Body of pancreas (tissue), 4 donors: ENCODE measurements at regions not wholly inside any gene's neighbourhood (a gene's known extent, or its start where the extent isn't known, plus 50 kb on each side); places are given as distances from the start of the nearest gene placed in this dataset.
A peak's percentile ranks its signal among the peaks of the same experiment; 100 is the strongest.

Experiments
- ATAC-seq: fragments of 150-250 bp; one replicate; pipeline ENCODE4 v1.9.1; 2016
- DNase-seq, 4 donors: peaks; one replicate each; pipeline ENCODE4 v3.0.0-alpha.2; 2019
- H3K27ac ChIP-seq, 4 donors: fragments of 200-600 bp; sonication (generic); 1 replicate in 3 of 4; 2 replicates in 1 of 4; pipeline versions ENCODE4 v1.5.1 to v1.6.1; 2016 to 2019; ENCODE audit warnings: mild to moderate bottlenecking in 1 of 4, mixed read lengths in 1 of 4, moderate library complexity in 1 of 4
- H3K27me3 ChIP-seq, 2 donors: fragments of 200-600 bp; sonication (generic); one replicate each; pipeline ENCODE4 v1.6.0; 2016; ENCODE audit warnings: mild to moderate bottlenecking in 1 of 2
- H3K36me3 ChIP-seq, 2 donors: fragments of 200-600 bp; sonication (generic); replicated peaks in 1 of 2; 2 replicates each; pipeline ENCODE4 v1.5.1; 2016; ENCODE audit warnings: low read depth in 2 of 2; ENCODE audit not compliant: insufficient read depth in 1 of 2
- H3K4me1 ChIP-seq: fragments of 200-600 bp; sonication (generic); one replicate; pipeline ENCODE4 v1.6.0; 2016
- H3K4me3 ChIP-seq, 2 donors: fragments of 200-600 bp; sonication (generic); 1 replicate in 1 of 2; 2 replicates in 1 of 2; pipeline ENCODE4 v1.5.1; 2016 to 2019
- H3K9me3 ChIP-seq, 3 donors: fragments of 200-600 bp; sonication (generic); 1 replicate in 2 of 3; 2 replicates in 1 of 3; pipeline ENCODE4 v1.5.1; 2016
- CTCF ChIP-seq, 7 experiments: fragments of 450-650 bp in 4 of 7; fragments of 200-600 bp in 3 of 7; sonication (generic) in 3 of 7; IDR thresholded peaks; one replicate each; pipeline ENCODE4 v1.5.1; 2016 to 2019; ENCODE audit warnings: antibody characterized with exemption in 7 of 7
- POLR2A ChIP-seq, 3 donors: fragments of 450-650 bp; IDR thresholded peaks; one replicate each; pipeline ENCODE4 v1.6.1; 2016; ENCODE audit warnings: antibody characterized with exemption in 3 of 3, mild to moderate bottlenecking in 2 of 3
- WGBS, 2 donors: methylation state at CpG; one replicate each; pipeline ENCODE4 v1.1.5; 2017; 5-methylcytosine and 5-hydroxymethylcytosine counted together
- intact Hi-C: fragments of 100-400 bp; cut with DNase I; formaldehyde crosslinking; loops from one replicate; pipeline ENCODE4 v1.15.1; 2023

DNA sequence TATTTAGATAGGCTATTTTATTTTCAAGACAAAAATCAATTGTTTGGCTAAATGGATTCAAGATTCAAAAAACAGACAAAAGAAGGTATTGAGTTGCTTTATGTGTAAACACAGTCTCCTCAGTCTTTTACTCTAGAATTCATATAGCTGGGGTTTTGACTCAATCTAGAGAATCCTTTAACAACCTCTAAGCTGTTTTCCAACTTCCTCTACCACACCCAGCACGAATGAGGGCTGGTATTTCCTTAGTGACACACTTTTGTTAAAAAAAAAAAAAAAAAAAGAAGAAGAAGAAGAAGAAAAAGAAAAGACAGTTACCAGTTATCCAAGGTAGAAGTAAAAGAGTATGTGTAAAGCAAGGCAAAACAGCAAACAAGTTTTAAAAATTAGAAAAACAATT lies 732.8 kb upstream of the GOLIM4 start:
- Histone ChIP-seq H3K9me3 (no peaks in the 10 kb centered on the region), H3K27ac (no peak overlapping the region), H3K27me3 (no peaks in the 10 kb centered on the region), H3K4me1 (no peaks in the 10 kb centered on the region), H3K4me3 (no peak overlapping the region), H3K36me3 (no peaks in the 10 kb centered on the region)
- no peak for ATAC-seq
- TF ChIP-seq POLR2A (IDR thresholded peaks at IDR 0.05) (no peak), CTCF (IDR thresholded peaks at IDR 0.05) (no peak)
- intact Hi-C loops = no loop called here
- 54 to 67% methylated on average over 1 of the region's 1 CpG for WGBS, 2 donors
- no peak for DNase-seq

GRCh38 chr3:168828014-168828413 lies 732.3 kb upstream of the GOLIM4 start:
- Histone ChIP-seq H3K27ac (no peak overlapping the region), H3K27me3 (no peaks in the 10 kb centered on the region), H3K4me1 (no peaks in the 10 kb centered on the region), H3K36me3 (no peaks in the 10 kb centered on the region), H3K4me3 (no peak overlapping the region), H3K9me3 (no peaks in the 10 kb centered on the region)
- ATAC-seq (no peak), DNase-seq (no peak)
- intact Hi-C loops = no loop called here
- no peak for TF ChIP-seq POLR2A (IDR thresholded peaks at IDR 0.05)
- TF ChIP-seq CTCF (IDR thresholded peaks at IDR 0.05) = no peak
- 22% methylated on average over 4 of the region's 4 CpGs for WGBS, 2 donors

DNA sequence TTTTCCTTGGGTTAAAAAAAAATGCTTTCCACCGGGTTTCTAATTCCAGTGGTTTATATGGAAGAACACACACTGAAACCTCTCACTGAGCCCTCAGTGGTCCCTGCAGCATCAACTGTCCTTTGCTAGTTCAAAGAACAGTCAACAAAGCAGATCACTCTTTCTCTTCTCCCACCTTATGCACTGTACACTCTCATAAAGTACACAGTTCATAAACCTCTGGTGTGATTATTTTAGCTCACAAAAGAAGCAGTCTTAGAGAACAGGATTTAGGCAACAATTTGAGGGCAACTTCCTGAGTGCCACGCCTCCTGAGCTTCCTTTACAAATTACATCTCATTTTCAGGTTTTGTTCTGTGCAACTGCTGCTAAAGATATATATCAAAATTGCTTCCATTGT lies 728.4 kb upstream of the GOLIM4 start:
- WGBS, 2 donors = 73 to 84% methylated on average over 2 of the region's 2 CpGs
- ATAC-seq = no peak
- Histone ChIP-seq H3K4me3 (no peak overlapping the region), H3K4me1 (no peaks in the 10 kb centered on the region), H3K27me3 (no peaks in the 10 kb centered on the region), H3K9me3 (no peaks in the 10 kb centered on the region), H3K27ac (no peak overlapping the region), H3K36me3 (no peaks in the 10 kb centered on the region)
- no peak for DNase-seq
- intact Hi-C loops = no loop called here
- no peak for TF ChIP-seq CTCF (IDR thresholded peaks at IDR 0.05)
- no peak for TF ChIP-seq POLR2A (IDR thresholded peaks at IDR 0.05)

- Histone ChIP-seq H3K36me3 (no peaks in the 10 kb centered on the region), H3K4me1 (no peaks in the 10 kb centered on the region), H3K27me3 (no peaks in the 10 kb centered on the region), H3K4me3 (no peak overlapping the region), H3K9me3 (no peaks in the 10 kb centered on the region), H3K27ac (no peak overlapping the region)
- DNase-seq (no peak), ATAC-seq (no peak)
- 82 to 84% methylated on average over 5 of the region's 5 CpGs for WGBS, 2 donors
- TF ChIP-seq CTCF (IDR thresholded peaks at IDR 0.05) (no peak), POLR2A (IDR thresholded peaks at IDR 0.05) (no peak)
- intact Hi-C loops = no loop called here
Observed at GRCh38 chr3:168823466-168823865, 727.7 kb upstream of the GOLIM4 start.

GRCh38 chr3:168820810-168821415 lies 725.2 kb upstream of the GOLIM4 start:
- no peak overlapping the region for H3K27ac ChIP-seq
- TF ChIP-seq POLR2A (IDR thresholded peaks at IDR 0.05) (no peak), CTCF (IDR thresholded peaks at IDR 0.05) (no peak)
- no peaks in the 10 kb centered on the region for H3K9me3 ChIP-seq
- H3K4me1 ChIP-seq = no peaks in the 10 kb centered on the region
- intact Hi-C loops = no loop called here
- H3K36me3 ChIP-seq = no peaks in the 10 kb centered on the region
- peak in 1 of 4 donors; percentile 13 for DNase-seq
- ATAC-seq = peak; percentile 56
- no peak overlapping the region for H3K4me3 ChIP-seq
- H3K27me3 ChIP-seq = no peaks in the 10 kb centered on the region
- WGBS, 2 donors = 51 to 55% methylated on average over 8 of the region's 8 CpGs
